ENCODE measurements at regions not wholly inside any gene's neighbourhood (a gene's known extent, or its start where the extent isn't known, plus 50 kb on each side); places are given as distances from the start of the nearest gene placed in this dataset.

DNA sequence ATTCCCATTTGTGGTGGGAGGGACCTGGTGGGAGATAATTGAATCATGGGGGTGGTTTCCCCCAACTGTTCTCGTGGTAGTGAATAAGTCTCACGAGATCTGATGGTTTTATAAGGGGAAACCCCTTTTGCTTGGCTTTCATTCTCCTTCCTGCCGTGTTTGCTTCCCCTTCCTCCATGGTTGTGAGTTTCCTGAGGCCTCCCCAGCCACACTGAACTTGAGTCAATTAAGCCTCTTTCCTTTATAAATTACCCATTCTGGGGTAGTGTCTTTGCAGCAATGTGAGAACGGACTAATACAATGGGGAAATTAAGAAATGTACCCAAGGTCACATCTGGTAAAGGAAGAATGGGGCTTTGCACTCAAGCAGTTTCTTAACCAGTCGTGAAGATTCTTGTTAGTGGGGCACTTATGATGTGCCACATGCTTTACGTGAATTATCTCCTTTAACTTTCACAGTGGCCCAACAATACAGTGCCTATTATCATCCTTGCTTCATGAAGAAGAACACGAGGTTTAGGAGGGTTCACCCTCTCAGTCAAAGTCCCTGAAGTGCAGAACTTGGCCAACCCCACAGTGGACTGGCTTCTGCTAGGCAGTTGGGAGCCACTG lies 234.3 kb downstream of the EFCAB11 start:
- Histone ChIP-seq H3K27ac (ENCODE audit: low read depth, low read length) (no peak overlapping the region), H4K20me1 (ENCODE audit: insufficient read depth, low read length) (no peaks in the 10 kb centered on the region), H3K4me3 (ENCODE audit: insufficient read depth, low read length) (no peak overlapping the region), H3K4me1 (ENCODE audit: insufficient read depth, low read length) (peaks cover 5% of the 10 kb centered on the region), H3K27me3 (ENCODE audit: insufficient read depth, low read length) (no peaks in the 10 kb centered on the region), H3K36me3 (ENCODE audit: insufficient read depth, low read length) (no peaks in the 10 kb centered on the region), H3K4me2 (ENCODE audit: insufficient read depth, low read length) (no peak overlapping the region), H3K9me3 (ENCODE audit: low read depth, low read length) (no peaks in the 10 kb centered on the region), H3K79me2 (ENCODE audit: insufficient read depth, low read length) (no peaks in the 10 kb centered on the region), H2AFZ (ENCODE audit: low read length) (peak overlapping the region; percentile 60)
- TF ChIP-seq, protein P1, sequence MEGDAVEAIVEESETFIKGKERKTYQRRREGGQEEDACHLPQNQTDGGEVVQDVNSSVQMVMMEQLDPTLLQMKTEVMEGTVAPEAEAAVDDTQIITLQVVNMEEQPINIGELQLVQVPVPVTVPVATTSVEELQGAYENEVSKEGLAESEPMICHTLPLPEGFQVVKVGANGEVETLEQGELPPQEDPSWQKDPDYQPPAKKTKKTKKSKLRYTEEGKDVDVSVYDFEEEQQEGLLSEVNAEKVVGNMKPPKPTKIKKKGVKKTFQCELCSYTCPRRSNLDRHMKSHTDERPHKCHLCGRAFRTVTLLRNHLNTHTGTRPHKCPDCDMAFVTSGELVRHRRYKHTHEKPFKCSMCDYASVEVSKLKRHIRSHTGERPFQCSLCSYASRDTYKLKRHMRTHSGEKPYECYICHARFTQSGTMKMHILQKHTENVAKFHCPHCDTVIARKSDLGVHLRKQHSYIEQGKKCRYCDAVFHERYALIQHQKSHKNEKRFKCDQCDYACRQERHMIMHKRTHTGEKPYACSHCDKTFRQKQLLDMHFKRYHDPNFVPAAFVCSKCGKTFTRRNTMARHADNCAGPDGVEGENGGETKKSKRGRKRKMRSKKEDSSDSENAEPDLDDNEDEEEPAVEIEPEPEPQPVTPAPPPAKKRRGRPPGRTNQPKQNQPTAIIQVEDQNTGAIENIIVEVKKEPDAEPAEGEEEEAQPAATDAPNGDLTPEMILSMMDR (IDR thresholded peaks at IDR 0.05; ENCODE audit: extremely low read depth, low read depth, low read length): no peak
- no peak for DNase-seq (ENCODE audit: insufficient read length, low spot score, missing footprints)

DNA sequence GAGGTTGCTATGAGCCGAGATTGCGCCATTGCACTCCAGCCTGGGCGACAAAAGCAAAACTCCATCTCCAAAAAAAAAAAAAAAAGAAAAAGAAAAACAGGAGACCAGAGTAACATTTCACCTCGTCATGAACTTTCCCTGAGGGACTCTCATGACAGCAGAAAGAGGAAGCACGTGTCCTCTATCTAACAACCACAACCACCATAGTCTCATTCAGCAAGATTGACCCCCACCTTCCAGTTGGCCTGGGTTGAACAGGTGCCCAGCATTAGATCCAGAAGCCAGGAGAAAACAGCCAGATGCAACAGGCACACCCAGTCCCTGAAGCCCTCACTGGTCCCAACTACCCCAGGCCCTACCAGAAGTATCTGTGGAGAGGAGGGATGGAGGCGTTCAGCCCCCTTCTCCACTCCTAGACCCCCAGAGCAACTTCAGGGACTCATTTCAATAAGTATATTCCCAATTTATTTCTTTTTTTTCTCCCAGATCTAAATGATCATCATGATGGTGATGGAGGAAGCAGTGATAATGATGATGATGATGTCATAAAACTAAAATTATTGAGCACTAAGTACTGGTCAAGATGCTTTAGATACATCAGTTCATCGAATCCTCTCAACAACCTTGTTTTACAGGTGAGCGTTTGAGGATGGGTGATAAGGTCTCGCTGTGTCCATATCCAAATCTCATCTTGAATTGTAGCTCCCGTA lies 235.0 kb downstream of the EFCAB11 start:
- Histone ChIP-seq H3K4me1 (ENCODE audit: insufficient read depth, low read length) (peaks cover 4% of the 10 kb centered on the region), H4K20me1 (ENCODE audit: insufficient read depth, low read length) (no peaks in the 10 kb centered on the region), H3K4me3 (ENCODE audit: insufficient read depth, low read length) (no peak overlapping the region), H2AFZ (ENCODE audit: low read length) (no peak overlapping the region), H3K4me2 (ENCODE audit: insufficient read depth, low read length) (no peak overlapping the region), H3K79me2 (ENCODE audit: insufficient read depth, low read length) (no peaks in the 10 kb centered on the region), H3K27me3 (ENCODE audit: insufficient read depth, low read length) (no peaks in the 10 kb centered on the region), H3K27ac (ENCODE audit: low read depth, low read length) (no peak overlapping the region), H3K9me3 (ENCODE audit: low read depth, low read length) (no peaks in the 10 kb centered on the region), H3K36me3 (ENCODE audit: insufficient read depth, low read length) (no peaks in the 10 kb centered on the region)
- TF ChIP-seq, protein P1 (IDR thresholded peaks at IDR 0.05; ENCODE audit: extremely low read depth, low read depth, low read length): no peak
- DNase-seq (ENCODE audit: insufficient read length, low spot score, missing footprints): peak; percentile 68

DNA sequence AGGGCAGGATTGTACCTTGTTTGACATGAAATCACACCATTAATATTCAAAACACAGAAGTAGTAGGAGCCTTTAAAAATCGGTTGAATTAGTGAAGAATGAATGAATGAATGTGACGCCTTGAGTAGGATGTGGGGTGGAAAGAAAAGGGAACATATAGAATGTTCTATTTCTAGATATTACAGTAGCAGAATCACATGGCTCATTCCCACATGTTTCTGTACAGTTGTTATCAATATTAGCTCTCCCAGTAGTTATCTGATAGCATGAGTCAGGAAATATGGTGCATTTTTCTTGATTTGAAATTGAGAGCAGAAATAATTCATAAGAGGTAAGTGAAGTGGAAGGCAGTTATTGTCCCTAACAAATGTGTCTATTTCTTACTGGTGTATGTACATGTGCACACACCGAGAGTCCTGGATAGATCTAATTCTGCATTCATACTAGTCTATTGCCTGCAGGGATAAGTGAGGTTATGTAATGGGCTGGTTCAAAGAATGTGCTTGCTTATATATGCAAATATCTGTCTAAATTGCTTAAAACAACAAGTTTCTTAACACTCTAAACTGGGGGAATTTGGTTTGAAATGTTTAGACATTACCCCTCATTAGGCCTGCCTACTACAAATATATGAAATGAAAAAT lies 245.4 kb downstream of the EFCAB11 start:
- Histone ChIP-seq H3K4me2 (ENCODE audit: insufficient read depth, low read length) (no peak overlapping the region), H3K79me2 (ENCODE audit: insufficient read depth, low read length) (no peaks in the 10 kb centered on the region), H3K4me1 (ENCODE audit: insufficient read depth, low read length) (no peaks in the 10 kb centered on the region), H3K36me3 (ENCODE audit: insufficient read depth, low read length) (no peaks in the 10 kb centered on the region), H3K4me3 (ENCODE audit: insufficient read depth, low read length) (no peak overlapping the region), H3K9me3 (ENCODE audit: low read depth, low read length) (no peaks in the 10 kb centered on the region), H3K27me3 (ENCODE audit: insufficient read depth, low read length) (no peaks in the 10 kb centered on the region), H2AFZ (ENCODE audit: low read length) (no peak overlapping the region), H4K20me1 (ENCODE audit: insufficient read depth, low read length) (no peaks in the 10 kb centered on the region), H3K27ac (ENCODE audit: low read depth, low read length) (no peak overlapping the region)
- no peak for DNase-seq (ENCODE audit: insufficient read length, low spot score, missing footprints)
- TF ChIP-seq, protein P1 (IDR thresholded peaks at IDR 0.05; ENCODE audit: extremely low read depth, low read depth, low read length): no peak

DNA sequence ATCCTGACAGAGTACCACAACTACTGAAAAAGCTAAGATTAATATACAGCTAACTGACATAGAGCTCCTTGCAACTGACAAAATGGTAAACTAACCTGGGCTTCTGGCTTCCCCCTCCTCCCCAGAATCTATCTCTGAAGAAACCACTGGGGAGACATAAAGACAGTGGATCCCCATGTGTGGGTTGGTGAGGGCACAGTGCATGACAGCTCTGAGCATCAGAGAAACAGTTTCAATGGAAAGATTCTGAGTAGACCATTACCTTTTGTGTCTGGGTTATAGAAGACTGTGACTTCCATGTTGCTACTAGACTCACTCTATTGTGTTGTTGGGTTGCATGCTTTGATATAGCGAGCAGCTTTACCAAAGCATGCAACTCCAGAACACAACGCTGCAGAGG lies 247.4 kb downstream of the EFCAB11 start:
- no peaks in the 10 kb centered on the region for H3K9me3 ChIP-seq (ENCODE audit: low read depth, low read length)
- H4K20me1 ChIP-seq (ENCODE audit: insufficient read depth, low read length): no peaks in the 10 kb centered on the region
- H3K79me2 ChIP-seq (ENCODE audit: insufficient read depth, low read length): no peaks in the 10 kb centered on the region
- TF ChIP-seq, protein P1 (IDR thresholded peaks at IDR 0.05; ENCODE audit: extremely low read depth, low read depth, low read length): no peak
- H2AFZ ChIP-seq (ENCODE audit: low read length): no peak overlapping the region
- no peaks in the 10 kb centered on the region for H3K36me3 ChIP-seq (ENCODE audit: insufficient read depth, low read length)
- H3K27ac ChIP-seq (ENCODE audit: low read depth, low read length): no peak overlapping the region
- no peaks in the 10 kb centered on the region for H3K27me3 ChIP-seq (ENCODE audit: insufficient read depth, low read length)
- no peak overlapping the region for H3K4me3 ChIP-seq (ENCODE audit: insufficient read depth, low read length)
- peaks cover 3% of the 10 kb centered on the region for H3K4me1 ChIP-seq (ENCODE audit: insufficient read depth, low read length)
- H3K4me2 ChIP-seq (ENCODE audit: insufficient read depth, low read length): no peak overlapping the region
- DNase-seq (ENCODE audit: insufficient read length, low spot score, missing footprints): no peak

Data from osteoblast (primary cell).